ENCODE measurements at regions not wholly inside any gene's neighbourhood (a gene's known extent, or its start where the extent isn't known, plus 50 kb on each side); places are given as distances from the start of the nearest gene placed in this dataset.

- no peak for ATAC-seq (ENCODE audit: low FRiP score)
- TF ChIP-seq CTCF (IDR thresholded peaks at IDR 0.05) = no peak
- DNase-seq (ENCODE audit: low spot score) = no peak
These were observed 187.0 kb upstream of the ATP10A start for GRCh38 chr15:26049900-26050657.

- DNase-seq (ENCODE audit: low spot score) = no peak
These were observed 185.5 kb upstream of the ATP10A start for GRCh38 chr15:26048669-26049068.

GRCh38 chr15:26045516-26045915 lies 182.4 kb upstream of the ATP10A start:
- no peak for TF ChIP-seq CTCF (IDR thresholded peaks at IDR 0.05)

More at GRCh38 chr15:26048669-26049068, 185.5 kb upstream of the ATP10A start:
- no peak for ATAC-seq (ENCODE audit: low FRiP score)
- no peak for TF ChIP-seq CTCF (IDR thresholded peaks at IDR 0.05)

GRCh38 chr15:26043018-26043417 lies 179.9 kb upstream of the ATP10A start:
- DNase-seq (ENCODE audit: low spot score) (no peak), ATAC-seq (ENCODE audit: low FRiP score) (no peak)
- no peak for TF ChIP-seq CTCF (IDR thresholded peaks at IDR 0.05)

More at GRCh38 chr15:26045516-26045915, 182.4 kb upstream of the ATP10A start:
- ATAC-seq (ENCODE audit: low FRiP score) (no peak), DNase-seq (ENCODE audit: low spot score) (no peak)

- ATAC-seq (ENCODE audit: low FRiP score) = no peak
- no peak for TF ChIP-seq CTCF (IDR thresholded peaks at IDR 0.05)
- DNase-seq (ENCODE audit: low spot score) = no peak
These were observed 175.6 kb upstream of the ATP10A start for GRCh38 chr15:26038693-26039092.

- no peak for ATAC-seq (ENCODE audit: low FRiP score)
- DNase-seq (ENCODE audit: low spot score) = no peak
- TF ChIP-seq CTCF (IDR thresholded peaks at IDR 0.05) = no peak
These were observed 174.2 kb upstream of the ATP10A start for GRCh38 chr15:26037369-26037768.

- TF ChIP-seq CTCF (IDR thresholded peaks at IDR 0.05) = no peak
- ATAC-seq (ENCODE audit: low FRiP score) = no peak
- DNase-seq (ENCODE audit: low spot score) = no peak
These were observed 170.4 kb upstream of the ATP10A start for GRCh38 chr15:26033493-26033892.
